Hepatocyte (in vitro differentiated cells): ENCODE measurements at regions not wholly inside any gene's neighbourhood (a gene's known extent, or its start where the extent isn't known, plus 50 kb on each side); places are given as distances from the start of the nearest gene placed in this dataset.

Source experiments
- DNase-seq: peaks from one replicate; pipeline ENCODE4 v3.0.0-alpha.2; 2016; ENCODE audit warnings: low spot score
- H2AFZ ChIP-seq: fragments of 200-600 bp; sonication (generic); 2 replicates; pipeline ENCODE4 v1.6.0; 2016; ENCODE audit warnings: antibody characterized with exemption, mild to moderate bottlenecking
- H3K27ac ChIP-seq: fragments of 200-600 bp; sonication (generic); 2 replicates; pipeline ENCODE4 v1.5.1; 2016; ENCODE audit warnings: mild to moderate bottlenecking
- H3K27me3 ChIP-seq: fragments of 200-600 bp; sonication (generic); 2 replicates; pipeline ENCODE4 v1.6.1; 2016
- H3K36me3 ChIP-seq: fragments of 200-600 bp; sonication (generic); replicated peaks from 2 replicates; pipeline ENCODE4 v1.5.1; 2016; ENCODE audit warnings: low read depth; ENCODE audit not compliant: insufficient read depth
- H3K4me1 ChIP-seq: fragments of 200-600 bp; sonication (generic); 2 replicates; pipeline ENCODE4 v1.5.1; 2016; ENCODE audit warnings: mild to moderate bottlenecking, moderate library complexity; ENCODE audit not compliant: insufficient read depth
- H3K4me2 ChIP-seq: fragments of 200-600 bp; sonication (generic); 2 replicates; pipeline ENCODE4 v1.6.0; 2016
- H3K4me3 ChIP-seq: fragments of 200-600 bp; sonication (generic); 2 replicates; pipeline ENCODE4 v1.5.1; 2016; ENCODE audit warnings: mild to moderate bottlenecking
- H3K79me2 ChIP-seq: fragments of 200-600 bp; sonication (generic); 2 replicates; pipeline ENCODE4 v1.6.0; 2017; ENCODE audit warnings: mild to moderate bottlenecking
- H3K9me2 ChIP-seq: fragments of 200-600 bp; sonication (generic); replicated peaks from 2 replicates; pipeline ENCODE4 v1.6.0; 2017; ENCODE audit warnings: mild to moderate bottlenecking; ENCODE audit not compliant: insufficient read depth
- H3K9me3 ChIP-seq: fragments of 200-600 bp; sonication (generic); 2 replicates; pipeline ENCODE4 v1.5.1; 2016; ENCODE audit warnings: low read depth, mild to moderate bottlenecking
- H4K20me1 ChIP-seq: fragments of 200-600 bp; sonication (generic); 2 replicates; pipeline ENCODE4 v1.6.0; 2016; ENCODE audit warnings: mild to moderate bottlenecking; ENCODE audit not compliant: insufficient read depth, poor library complexity, severe bottlenecking
- EZH2 ChIP-seq: fragments of 200-600 bp; sonication (generic); IDR thresholded peaks from 2 replicates; pipeline ENCODE4 v1.6.1; 2016; ENCODE audit warnings: antibody characterized with exemption, mild to moderate bottlenecking, borderline replicate concordance
- EZH2phosphoT487 ChIP-seq: fragments of 200-600 bp; sonication (generic); IDR thresholded peaks from one replicate; pipeline ENCODE4 v1.6.1; 2018; ENCODE audit warnings: antibody characterized with exemption, mild to moderate bottlenecking, low read depth, moderate library complexity; ENCODE audit not compliant: unreplicated experiment, severe bottlenecking
- WGBS: methylation state at CpG from one replicate; pipeline ENCODE4 v1.1.6; 2016; ENCODE audit warnings: low lambda C conversion rate; ENCODE audit errors: missing lambda C conversion rate; 5-methylcytosine and 5-hydroxymethylcytosine counted together
- TF ChIP-seq, protein P1 (sequence below): fragments of 200-600 bp; sonication (generic); IDR thresholded peaks from 2 replicates; pipeline ENCODE4 v1.5.1; 2016; ENCODE audit warnings: antibody characterized with exemption, mild to moderate bottlenecking; ENCODE audit not compliant: poor library complexity

- no peak overlapping the region for H3K27ac ChIP-seq
- no peaks in the 10 kb centered on the region for H3K4me1 ChIP-seq
- 45% methylated on average over 2 of the region's 2 CpGs for WGBS
- no peaks in the 10 kb centered on the region for H3K9me3 ChIP-seq
- no peak overlapping the region for H3K4me2 ChIP-seq
- no peaks in the 10 kb centered on the region for H3K9me2 ChIP-seq
- no peaks in the 10 kb centered on the region for H3K36me3 ChIP-seq
- TF ChIP-seq, protein P1, sequence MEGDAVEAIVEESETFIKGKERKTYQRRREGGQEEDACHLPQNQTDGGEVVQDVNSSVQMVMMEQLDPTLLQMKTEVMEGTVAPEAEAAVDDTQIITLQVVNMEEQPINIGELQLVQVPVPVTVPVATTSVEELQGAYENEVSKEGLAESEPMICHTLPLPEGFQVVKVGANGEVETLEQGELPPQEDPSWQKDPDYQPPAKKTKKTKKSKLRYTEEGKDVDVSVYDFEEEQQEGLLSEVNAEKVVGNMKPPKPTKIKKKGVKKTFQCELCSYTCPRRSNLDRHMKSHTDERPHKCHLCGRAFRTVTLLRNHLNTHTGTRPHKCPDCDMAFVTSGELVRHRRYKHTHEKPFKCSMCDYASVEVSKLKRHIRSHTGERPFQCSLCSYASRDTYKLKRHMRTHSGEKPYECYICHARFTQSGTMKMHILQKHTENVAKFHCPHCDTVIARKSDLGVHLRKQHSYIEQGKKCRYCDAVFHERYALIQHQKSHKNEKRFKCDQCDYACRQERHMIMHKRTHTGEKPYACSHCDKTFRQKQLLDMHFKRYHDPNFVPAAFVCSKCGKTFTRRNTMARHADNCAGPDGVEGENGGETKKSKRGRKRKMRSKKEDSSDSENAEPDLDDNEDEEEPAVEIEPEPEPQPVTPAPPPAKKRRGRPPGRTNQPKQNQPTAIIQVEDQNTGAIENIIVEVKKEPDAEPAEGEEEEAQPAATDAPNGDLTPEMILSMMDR: no peak
- no peak for TF ChIP-seq EZH2phosphoT487
- no peak for TF ChIP-seq EZH2
- H3K79me2 ChIP-seq: no peaks in the 10 kb centered on the region
- H4K20me1 ChIP-seq: no peaks in the 10 kb centered on the region
- DNase-seq: peak; percentile 6
- H3K4me3 ChIP-seq: no peak overlapping the region
- H3K27me3 ChIP-seq: no peaks in the 10 kb centered on the region
- H2AFZ ChIP-seq: no peak overlapping the region
These were observed 1277.7 kb upstream of the CELF4 start for GRCh38 chr18:38843291-38843690.

DNA sequence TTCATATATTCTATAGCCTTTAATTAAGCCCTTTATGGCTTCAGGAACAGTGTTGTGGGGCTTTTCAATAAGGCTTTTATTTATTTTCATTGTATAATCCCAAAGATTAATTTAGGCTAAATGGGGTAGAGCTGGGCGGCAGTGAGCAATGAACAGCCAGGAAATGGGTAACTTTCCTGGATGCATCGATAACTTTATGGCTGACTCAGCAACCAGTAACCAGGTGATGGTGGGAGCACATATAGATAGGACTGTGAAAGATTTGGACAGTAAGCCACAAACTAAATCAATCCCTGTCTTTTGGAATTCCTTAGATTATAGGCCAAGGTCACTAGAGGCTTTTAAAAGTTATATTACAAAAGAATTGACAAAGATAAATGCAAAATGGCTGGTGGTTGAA is 1260.6 kb upstream of the CELF4 start:
- Histone ChIP-seq H3K4me2 (no peak overlapping the region), H4K20me1 (no peaks in the 10 kb centered on the region), H3K4me3 (no peak overlapping the region), H3K9me2 (no peaks in the 10 kb centered on the region), H3K4me1 (no peaks in the 10 kb centered on the region), H3K27ac (no peak overlapping the region), H3K27me3 (no peaks in the 10 kb centered on the region), H3K9me3 (no peaks in the 10 kb centered on the region), H3K79me2 (no peaks in the 10 kb centered on the region), H3K36me3 (no peaks in the 10 kb centered on the region), H2AFZ (no peak overlapping the region)
- DNase-seq: no peak
- TF ChIP-seq, protein P1: no peak
- TF ChIP-seq EZH2 (no peak), EZH2phosphoT487 (no peak)
- 91% methylated on average over 2 of the region's 2 CpGs for WGBS

DNA sequence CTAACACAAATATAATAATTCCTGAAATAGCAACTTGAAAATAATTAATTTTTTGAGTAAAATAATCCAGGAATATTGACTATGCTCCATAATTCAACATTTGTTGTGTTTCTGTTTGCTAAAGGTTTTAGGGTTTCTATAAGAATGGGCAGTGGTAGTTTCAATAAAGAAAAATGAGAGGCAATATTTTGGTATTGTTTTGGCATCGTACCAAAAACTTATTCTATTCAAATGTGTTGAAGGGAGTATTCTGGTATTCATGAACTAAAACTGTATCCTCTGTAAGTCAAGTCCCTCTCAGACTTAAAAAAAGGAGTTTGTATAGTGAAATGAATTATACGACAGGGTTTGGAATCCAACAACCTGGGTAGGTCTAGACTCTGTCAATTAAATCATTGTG is 1245.6 kb upstream of the CELF4 start:
- 93% methylated on average over 2 of the region's 2 CpGs for WGBS
- TF ChIP-seq EZH2phosphoT487: no peak
- no peak for TF ChIP-seq EZH2

GRCh38 chr18:38810789-38811188 is 1245.2 kb upstream of the CELF4 start:
- no peak overlapping the region for H2AFZ ChIP-seq
- H3K4me2 ChIP-seq: no peak overlapping the region
- no peaks in the 10 kb centered on the region for H3K79me2 ChIP-seq
- WGBS: 76% methylated on average over 4 of the region's 4 CpGs
- no peak overlapping the region for H3K27ac ChIP-seq
- H3K36me3 ChIP-seq: no peaks in the 10 kb centered on the region
- no peaks in the 10 kb centered on the region for H3K9me2 ChIP-seq
- DNase-seq: no peak
- TF ChIP-seq, protein P1: no peak
- TF ChIP-seq EZH2: no peak
- no peak for TF ChIP-seq EZH2phosphoT487
- no peaks in the 10 kb centered on the region for H3K27me3 ChIP-seq
- no peak overlapping the region for H3K4me3 ChIP-seq
- no peaks in the 10 kb centered on the region for H3K9me3 ChIP-seq
- no peaks in the 10 kb centered on the region for H4K20me1 ChIP-seq
- H3K4me1 ChIP-seq: no peaks in the 10 kb centered on the region

More for the DNA sequence above, 1245.6 kb upstream of the CELF4 start:
- Histone ChIP-seq H3K4me3 (no peak overlapping the region), H3K27me3 (no peaks in the 10 kb centered on the region), H3K79me2 (no peaks in the 10 kb centered on the region), H3K36me3 (no peaks in the 10 kb centered on the region), H3K9me2 (no peaks in the 10 kb centered on the region), H3K9me3 (no peaks in the 10 kb centered on the region), H3K27ac (no peak overlapping the region), H4K20me1 (no peaks in the 10 kb centered on the region), H2AFZ (no peak overlapping the region), H3K4me1 (no peaks in the 10 kb centered on the region), H3K4me2 (no peak overlapping the region)
- DNase-seq: no peak
